ENCODE measurements at regions not wholly inside any gene's neighbourhood (a gene's known extent, or its start where the extent isn't known, plus 50 kb on each side); places are given as distances from the start of the nearest gene placed in this dataset.

DNA sequence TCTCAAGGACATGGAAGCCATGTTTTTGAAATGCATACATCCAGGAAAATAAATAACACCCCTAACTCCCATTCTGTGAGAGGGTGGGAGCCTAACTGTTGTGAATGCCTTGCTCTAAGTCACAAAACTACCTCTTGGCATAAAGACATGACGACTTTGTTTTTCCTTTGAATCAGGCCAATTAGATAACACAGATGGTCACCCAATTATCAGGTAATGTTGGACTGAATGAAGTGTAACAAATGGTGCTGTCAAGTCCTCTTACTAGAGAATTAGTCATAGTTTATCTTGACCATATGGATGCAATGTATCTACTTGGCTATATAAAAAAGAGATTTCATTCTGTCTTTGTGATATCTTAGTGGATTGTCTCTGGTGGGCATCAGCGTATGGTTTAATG, 553.6 kb upstream of the ATXN8OS start:
- TF ChIP-seq POLR2A (IDR thresholded peaks at IDR 0.05) (no peak), CTCF (IDR thresholded peaks at IDR 0.05) (no peak)
